HepG2 (cell line): ENCODE measurements at regions not wholly inside any gene's neighbourhood (a gene's known extent, or its start where the extent isn't known, plus 50 kb on each side); places are given as distances from the start of the nearest gene placed in this dataset.

ENCODE experiments used
- ATAC-seq: fragments of 200-7000 bp; cut with Tn5 transposase; 3 replicates; pipeline ENCODE4 v1.9.1; 2020; ENCODE audit warnings: mild to moderate bottlenecking, moderate library complexity
- BruUV-seq: library from RNA; stranded (reverse); fragments of 400-500 nt; replicated peaks from 2 replicates; lab custom pipeline; 2021; lab: Mats Ljungman, UMichigan
- CTCF ChIA-PET: fragments of 300-600 bp; formaldehyde crosslinking; extraction: SDS; loops from one replicate; lab custom pipeline; 2021; ENCODE audit warnings: low total read pairs, inconsistent platforms, low intra/inter-chr PET ratio; lab: Yijun Ruan, JAX
- POLR2A ChIA-PET: fragments of 350-600 bp; sonication (Branson Sonifier 250); formaldehyde crosslinking; loops from one replicate; lab custom pipeline; 2020; ENCODE audit warnings: antibody characterized with exemption, inconsistent platforms; lab: Yijun Ruan, JAX
- DNase-seq: peaks from one replicate; pipeline ENCODE4 v3.0.0-alpha.2; 2015; ENCODE audit warnings: low spot score
- FAIRE-seq: peaks from 3 replicates; lab custom pipeline; 2011; peaks lifted over from hg19 to GRCh38; lab: Jason Lieb, UNC
- H2AFZ ChIP-seq: one replicate; pipeline ENCODE4 v1.6.1; 2011; ENCODE audit warnings: low read length, inconsistent platforms
- H3K27ac ChIP-seq: fragments of 300-600 bp; 3 replicates; pipeline ENCODE4 v1.8.0; 2011; ENCODE audit warnings: mixed run types, mild to moderate bottlenecking, mixed read lengths, low read length, inconsistent platforms; ENCODE audit not compliant: insufficient read depth; ENCODE audit errors: extremely low read length
- H3K27me3 ChIP-seq, 2 experiments: fragments of 200-600 bp in 1 of 2; 2 replicates in 1 of 2; 3 replicates in 1 of 2; pipeline versions ENCODE4 v1.6.0 to v1.8.0; 2011; ENCODE audit warnings: low read length in 2 of 2, mild to moderate bottlenecking in 2 of 2, moderate library complexity in 2 of 2, inconsistent platforms in 1 of 2; ENCODE audit not compliant: insufficient read depth in 2 of 2, control insufficient read depth in 1 of 2
- H3K36me3 ChIP-seq, 2 experiments: fragments of 200-600 bp in 1 of 2; replicated peaks in 1 of 2; 2 replicates in 1 of 2; 3 replicates in 1 of 2; pipeline versions ENCODE4 v1.5.1 to v1.8.0; 2011; ENCODE audit warnings: low read length in 2 of 2, inconsistent platforms in 1 of 2; ENCODE audit not compliant: insufficient read depth in 2 of 2, control insufficient read depth in 1 of 2
- H3K4me1 ChIP-seq: 2 replicates; pipeline ENCODE4 v1.5.1; 2012; ENCODE audit warnings: low read length, inconsistent platforms; ENCODE audit not compliant: insufficient read depth
- H3K4me2 ChIP-seq: 2 replicates; pipeline ENCODE4 v1.6.0; 2011; ENCODE audit warnings: low read depth, low read length, inconsistent platforms
- H3K4me3 ChIP-seq, 3 experiments: fragments of 200-600 bp in 1 of 3; sonication (generic), shearing (Covaris generic) in 1 of 3; replicated peaks in 1 of 3; 2 replicates each; pipeline ENCODE4 v1.5.1; 2011 to 2016; ENCODE audit warnings: low read length in 3 of 3, inconsistent platforms in 2 of 3, low read depth in 2 of 3, mild to moderate bottlenecking in 2 of 3, control low read depth in 1 of 3, mixed read lengths in 1 of 3; ENCODE audit not compliant: insufficient read depth in 1 of 3
- H3K79me2 ChIP-seq: one replicate; pipeline ENCODE4 v1.6.1; 2011; ENCODE audit warnings: low read length, inconsistent platforms; ENCODE audit not compliant: insufficient read depth
- H3K9ac ChIP-seq: 2 replicates; pipeline ENCODE4 v1.6.0; 2011; ENCODE audit warnings: mild to moderate bottlenecking, low read depth, low read length, inconsistent platforms; ENCODE audit not compliant: insufficient read depth
- H3K9me3 ChIP-seq: 2 replicates; pipeline ENCODE4 v1.5.1; 2012; ENCODE audit warnings: mild to moderate bottlenecking, low read length
- H4K20me1 ChIP-seq: 2 replicates; pipeline ENCODE4 v1.6.0; 2011; ENCODE audit warnings: inconsistent platforms, mild to moderate bottlenecking, low read length, moderate library complexity; ENCODE audit not compliant: insufficient read depth
- CENPBD1 ChIP-seq: sonication (generic); formaldehyde crosslinking; IDR thresholded peaks from 2 replicates; pipeline ENCODE4 v1.8.0; 2022; ENCODE audit warnings: missing genetic modification reagents, low read depth, mild to moderate bottlenecking, borderline replicate concordance
- IKZF1 ChIP-seq: fragments of 450-650 bp; IDR thresholded peaks from 2 replicates; pipeline ENCODE4 v1.7.1; 2016
- JDP2 ChIP-seq: sonication (generic); formaldehyde crosslinking; IDR thresholded peaks from 2 replicates; pipeline ENCODE4 v1.8.1; 2022; ENCODE audit warnings: missing genetic modification reagents, borderline replicate concordance
- NFATC3 ChIP-seq: sonication (generic); formaldehyde crosslinking; IDR thresholded peaks from 2 replicates; pipeline ENCODE4 v1.5.1; 2020; ENCODE audit warnings: mild to moderate bottlenecking, missing genetic modification reagents
- NFE2L1 ChIP-seq: sonication (generic); formaldehyde crosslinking; IDR thresholded peaks from 2 replicates; pipeline ENCODE4 v1.4.0; 2020; ENCODE audit warnings: missing genetic modification reagents, mild to moderate bottlenecking, borderline replicate concordance
- SRSF9 ChIP-seq: fragments of 200-400 bp; formaldehyde crosslinking; IDR thresholded peaks from 2 replicates; pipeline ENCODE4 v1.6.1; 2018; ENCODE audit warnings: borderline replicate concordance, mild to moderate bottlenecking, low read depth, low read length; ENCODE audit not compliant: insufficient read depth, poor library complexity, severe bottlenecking
- ZBTB7B ChIP-seq: sonication (generic); formaldehyde crosslinking; IDR thresholded peaks from 2 replicates; pipeline ENCODE4 v1.4.0; 2020; ENCODE audit warnings: missing genetic modification reagents
- ZNF12 ChIP-seq: sonication (generic); formaldehyde crosslinking; IDR thresholded peaks from 2 replicates; pipeline ENCODE4 v1.5.0; 2020; ENCODE audit warnings: missing genetic modification reagents
- ZNF558 ChIP-seq: sonication (generic); formaldehyde crosslinking; IDR thresholded peaks from 2 replicates; pipeline ENCODE4 v1.9.0; 2022; ENCODE audit warnings: mild to moderate bottlenecking, missing genetic modification reagents, borderline replicate concordance
- ZNF569 ChIP-seq: sonication (generic); formaldehyde crosslinking; IDR thresholded peaks from 2 replicates; pipeline ENCODE4 v1.5.0; 2020; ENCODE audit warnings: mild to moderate bottlenecking, missing genetic modification reagents, moderate library complexity, borderline replicate concordance
- ZNF672 ChIP-seq: sonication (generic); formaldehyde crosslinking; IDR thresholded peaks from 2 replicates; pipeline ENCODE4 v1.8.1; 2022; ENCODE audit warnings: missing genetic modification reagents
- WGBS: methylation state at CpG from one replicate; pipeline ENCODE4 v1.1.6; 2017; ENCODE audit warnings: low lambda C conversion rate; 5-methylcytosine and 5-hydroxymethylcytosine counted together
- in situ Hi-C: cut with HindIII; loops from 2 replicates; pipeline ENCODE4 v1.10.0; 2017; ENCODE audit warnings: low pct_unique_long_range_greater_than_20kb; ENCODE audit not compliant: extremely low pct_ligation_motif_present
- intact Hi-C: fragments of 100-400 bp; cut with micrococcal nuclease; formaldehyde crosslinking; loops from one replicate; pipeline ENCODE4 v1.10.0; 2022; ENCODE audit not compliant: unreplicated experiment
- TF ChIP-seq, protein P1 (sequence below): sonication (generic); formaldehyde crosslinking; IDR thresholded peaks from 2 replicates; pipeline ENCODE4 v1.4.0; 2020; ENCODE audit warnings: missing genetic modification reagents, mild to moderate bottlenecking, borderline replicate concordance
- TF ChIP-seq, protein P2 (sequence below): IDR thresholded peaks from 2 replicates; pipeline ENCODE4 v1.6.1; 2012; ENCODE audit warnings: low read length, improper control_type of control experiment

- intact Hi-C loops = no loop called here
- Histone ChIP-seq H2AFZ (no peak overlapping the region), H4K20me1 (no peaks in the 10 kb centered on the region), H3K4me3 (no peak overlapping the region), H3K79me2 (no peaks in the 10 kb centered on the region), H3K4me2 (no peak overlapping the region), H3K27me3 (no peaks in the 10 kb centered on the region), H3K9ac (no peak overlapping the region), H3K9me3 (peaks cover 98% of the 10 kb centered on the region), H3K27ac (no peak overlapping the region), H3K4me1 (no peaks in the 10 kb centered on the region), H3K36me3 (no peaks in the 10 kb centered on the region)
- no peak for DNase-seq
- no TSS peak for BruUV-seq
- CTCF ChIA-PET = no interaction called here
- in situ Hi-C loops = no loop called here
- FAIRE-seq = no peak
- TF ChIP-seq NFATC3 (CRISPR knock-in tag) = no peak
- TF ChIP-seq SRSF9 = peak; percentile 74
- POLR2A ChIA-PET = no interaction called here
- no peak for ATAC-seq
Observed at GRCh38 chr14:27008187-27008586, 410.4 kb upstream of the NOVA1 start.

DNA sequence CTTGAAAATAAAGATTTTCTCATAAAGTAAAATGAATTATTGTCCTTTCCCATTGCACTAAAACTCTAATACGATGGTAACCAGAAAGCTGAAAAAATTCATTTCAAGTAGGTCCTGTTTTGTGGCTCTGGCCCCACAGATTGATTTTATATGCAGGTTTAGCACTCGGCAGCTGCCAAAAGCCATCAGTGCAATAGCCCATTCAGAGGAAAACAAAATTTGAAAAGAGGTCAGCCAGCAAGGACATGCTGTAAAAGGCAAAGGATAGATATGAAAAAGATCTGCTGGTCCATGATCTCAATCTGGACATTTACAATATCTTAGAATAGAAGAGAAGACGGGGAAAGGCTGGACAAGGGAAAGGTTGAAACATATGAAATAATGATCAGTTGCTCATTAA lies 414.8 kb upstream of the NOVA1 start:
- no peaks in the 10 kb centered on the region for H3K4me1 ChIP-seq
- no peaks in the 10 kb centered on the region for H3K27me3 ChIP-seq
- in situ Hi-C loops = no loop called here
- POLR2A ChIA-PET = no interaction called here
- H2AFZ ChIP-seq = no peak overlapping the region
- H3K9me3 ChIP-seq = peaks cover 96% of the 10 kb centered on the region
- TF ChIP-seq ZBTB7B (no peak), ZNF558 (no peak), CENPBD1 (CRISPR knock-in tag) (no peak), NFE2L1 (CRISPR knock-in tag) (no peak), ZNF12 (no peak), ZNF569 (CRISPR knock-in tag) (no peak), JDP2 (no peak), IKZF1 (no peak), ZNF672 (CRISPR knock-in tag) (no peak)
- TF ChIP-seq, protein P1, sequence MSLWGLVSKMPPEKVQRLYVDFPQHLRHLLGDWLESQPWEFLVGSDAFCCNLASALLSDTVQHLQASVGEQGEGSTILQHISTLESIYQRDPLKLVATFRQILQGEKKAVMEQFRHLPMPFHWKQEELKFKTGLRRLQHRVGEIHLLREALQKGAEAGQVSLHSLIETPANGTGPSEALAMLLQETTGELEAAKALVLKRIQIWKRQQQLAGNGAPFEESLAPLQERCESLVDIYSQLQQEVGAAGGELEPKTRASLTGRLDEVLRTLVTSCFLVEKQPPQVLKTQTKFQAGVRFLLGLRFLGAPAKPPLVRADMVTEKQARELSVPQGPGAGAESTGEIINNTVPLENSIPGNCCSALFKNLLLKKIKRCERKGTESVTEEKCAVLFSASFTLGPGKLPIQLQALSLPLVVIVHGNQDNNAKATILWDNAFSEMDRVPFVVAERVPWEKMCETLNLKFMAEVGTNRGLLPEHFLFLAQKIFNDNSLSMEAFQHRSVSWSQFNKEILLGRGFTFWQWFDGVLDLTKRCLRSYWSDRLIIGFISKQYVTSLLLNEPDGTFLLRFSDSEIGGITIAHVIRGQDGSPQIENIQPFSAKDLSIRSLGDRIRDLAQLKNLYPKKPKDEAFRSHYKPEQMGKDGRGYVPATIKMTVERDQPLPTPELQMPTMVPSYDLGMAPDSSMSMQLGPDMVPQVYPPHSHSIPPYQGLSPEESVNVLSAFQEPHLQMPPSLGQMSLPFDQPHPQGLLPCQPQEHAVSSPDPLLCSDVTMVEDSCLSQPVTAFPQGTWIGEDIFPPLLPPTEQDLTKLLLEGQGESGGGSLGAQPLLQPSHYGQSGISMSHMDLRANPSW (CRISPR knock-in tag) = no peak
- TF ChIP-seq, protein P2, sequence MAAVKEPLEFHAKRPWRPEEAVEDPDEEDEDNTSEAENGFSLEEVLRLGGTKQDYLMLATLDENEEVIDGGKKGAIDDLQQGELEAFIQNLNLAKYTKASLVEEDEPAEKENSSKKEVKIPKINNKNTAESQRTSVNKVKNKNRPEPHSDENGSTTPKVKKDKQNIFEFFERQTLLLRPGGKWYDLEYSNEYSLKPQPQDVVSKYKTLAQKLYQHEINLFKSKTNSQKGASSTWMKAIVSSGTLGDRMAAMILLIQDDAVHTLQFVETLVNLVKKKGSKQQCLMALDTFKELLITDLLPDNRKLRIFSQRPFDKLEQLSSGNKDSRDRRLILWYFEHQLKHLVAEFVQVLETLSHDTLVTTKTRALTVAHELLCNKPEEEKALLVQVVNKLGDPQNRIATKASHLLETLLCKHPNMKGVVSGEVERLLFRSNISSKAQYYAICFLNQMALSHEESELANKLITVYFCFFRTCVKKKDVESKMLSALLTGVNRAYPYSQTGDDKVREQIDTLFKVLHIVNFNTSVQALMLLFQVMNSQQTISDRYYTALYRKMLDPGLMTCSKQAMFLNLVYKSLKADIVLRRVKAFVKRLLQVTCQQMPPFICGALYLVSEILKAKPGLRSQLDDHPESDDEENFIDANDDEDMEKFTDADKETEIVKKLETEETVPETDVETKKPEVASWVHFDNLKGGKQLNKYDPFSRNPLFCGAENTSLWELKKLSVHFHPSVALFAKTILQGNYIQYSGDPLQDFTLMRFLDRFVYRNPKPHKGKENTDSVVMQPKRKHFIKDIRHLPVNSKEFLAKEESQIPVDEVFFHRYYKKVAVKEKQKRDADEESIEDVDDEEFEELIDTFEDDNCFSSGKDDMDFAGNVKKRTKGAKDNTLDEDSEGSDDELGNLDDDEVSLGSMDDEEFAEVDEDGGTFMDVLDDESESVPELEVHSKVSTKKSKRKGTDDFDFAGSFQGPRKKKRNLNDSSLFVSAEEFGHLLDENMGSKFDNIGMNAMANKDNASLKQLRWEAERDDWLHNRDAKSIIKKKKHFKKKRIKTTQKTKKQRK = no peak
- WGBS = 3% methylated on average over 3 of the region's 3 CpGs
- H3K27ac ChIP-seq = no peak overlapping the region
- H3K36me3 ChIP-seq = no peaks in the 10 kb centered on the region
- ATAC-seq (no peak), DNase-seq (no peak), FAIRE-seq (no peak)
- H3K4me3 ChIP-seq = no peak overlapping the region
- no TSS peak for BruUV-seq
- CTCF ChIA-PET = no interaction called here
- no peaks in the 10 kb centered on the region for H4K20me1 ChIP-seq
- no peaks in the 10 kb centered on the region for H3K79me2 ChIP-seq
- no peak overlapping the region for H3K9ac ChIP-seq
- intact Hi-C loops = no loop called here
- no peak overlapping the region for H3K4me2 ChIP-seq
